ENCODE measurements at regions not wholly inside any gene's neighbourhood (a gene's known extent, or its start where the extent isn't known, plus 50 kb on each side); places are given as distances from the start of the nearest gene placed in this dataset.

GRCh38 chr7:114294036-114294435 lies 120.6 kb upstream of the FOXP2 start:
- Histone ChIP-seq H3K79me2 (ENCODE audit: insufficient read depth, low read length) (no peaks in the 10 kb centered on the region), H4K20me1 (ENCODE audit: insufficient read depth, low read length) (no peaks in the 10 kb centered on the region), H3K9ac (ENCODE audit: low read length) (no peak overlapping the region), H3F3A (ENCODE audit: insufficient read depth, low read length) (no peaks in the 10 kb centered on the region), H3K9me3 (ENCODE audit: low read length) (no peaks in the 10 kb centered on the region), H3K36me3 (ENCODE audit: insufficient read depth, low read length) (no peaks in the 10 kb centered on the region), H3K4me1 (ENCODE audit: insufficient read depth, low read length, severe bottlenecking) (no peaks in the 10 kb centered on the region), H3K9me2 (ENCODE audit: low read depth, low read length) (no peaks in the 10 kb centered on the region), H3K27me3 (ENCODE audit: insufficient read depth, low read length) (no peaks in the 10 kb centered on the region; the same call in 1 of the 2 replicates), H3K4me3 (ENCODE audit: low read depth, low read length, poor library complexity, severe bottlenecking) (no peak overlapping the region), H3K27ac (ENCODE audit: low read depth, low read length, poor library complexity, severe bottlenecking) (no peak overlapping the region), H2AFZ (ENCODE audit: low read length) (no peak overlapping the region), H3K4me2 (ENCODE audit: low read length) (no peak overlapping the region)
- no peak for TF ChIP-seq EZH2 (IDR thresholded peaks at IDR 0.05; ENCODE audit: borderline replicate concordance, low read length)
- no peak for TF ChIP-seq CTCF (IDR thresholded peaks at IDR 0.05; ENCODE audit: low read length)

DNA sequence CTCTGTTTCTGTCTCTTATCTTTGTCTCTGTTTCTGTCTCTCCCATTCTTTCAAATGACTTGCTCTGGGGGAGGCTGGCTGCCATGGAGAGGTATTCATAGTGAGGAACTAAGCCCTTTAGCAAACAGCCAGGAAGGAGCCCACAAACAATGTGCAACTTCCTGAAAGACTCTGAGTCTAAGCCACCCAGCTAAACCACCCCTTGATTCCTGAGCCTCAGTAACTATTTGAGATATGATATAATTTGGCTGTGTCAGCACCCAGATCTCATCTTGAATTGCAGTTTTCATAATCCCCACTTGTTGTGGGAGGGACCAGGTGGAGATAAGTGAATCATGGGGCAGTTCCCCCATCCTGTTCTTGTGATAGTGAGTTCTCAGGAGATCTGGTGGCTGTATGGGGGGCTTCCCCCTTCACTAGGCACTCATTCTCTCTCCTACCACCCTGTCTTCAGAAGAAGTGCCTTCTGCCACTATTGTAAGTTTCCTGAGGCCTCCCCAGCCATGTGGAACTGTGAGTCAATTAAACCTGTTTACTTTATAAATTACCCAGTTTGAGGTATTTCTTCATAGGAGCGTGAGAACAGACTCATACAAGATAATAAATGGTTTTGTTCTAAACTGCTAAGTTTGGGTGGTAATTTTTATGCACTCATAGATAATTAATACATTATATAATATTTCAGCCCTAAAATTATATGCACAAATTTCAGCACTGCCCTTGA lies 121.2 kb upstream of the FOXP2 start:
- TF ChIP-seq EZH2 (IDR thresholded peaks at IDR 0.05; ENCODE audit: borderline replicate concordance, low read length) (no peak), CTCF (IDR thresholded peaks at IDR 0.05; ENCODE audit: low read length) (no peak)
- Histone ChIP-seq H3K9ac (ENCODE audit: low read length) (no peak overlapping the region), H3K9me2 (ENCODE audit: low read depth, low read length) (no peaks in the 10 kb centered on the region), H4K20me1 (ENCODE audit: insufficient read depth, low read length) (no peaks in the 10 kb centered on the region), H3K27me3 (ENCODE audit: insufficient read depth, low read length) (no peaks in the 10 kb centered on the region; the same call in 1 of the 2 replicates), H2AFZ (ENCODE audit: low read length) (no peak overlapping the region), H3K9me3 (ENCODE audit: low read length) (no peaks in the 10 kb centered on the region), H3F3A (ENCODE audit: insufficient read depth, low read length) (no peaks in the 10 kb centered on the region), H3K4me1 (ENCODE audit: insufficient read depth, low read length, severe bottlenecking) (no peaks in the 10 kb centered on the region), H3K4me2 (ENCODE audit: low read length) (no peak overlapping the region), H3K79me2 (ENCODE audit: insufficient read depth, low read length) (no peaks in the 10 kb centered on the region), H3K36me3 (ENCODE audit: insufficient read depth, low read length) (no peaks in the 10 kb centered on the region), H3K4me3 (ENCODE audit: low read depth, low read length, poor library complexity, severe bottlenecking) (no peak overlapping the region), H3K27ac (ENCODE audit: low read depth, low read length, poor library complexity, severe bottlenecking) (no peak overlapping the region)

GRCh38 chr7:114279901-114280300 lies 134.7 kb upstream of the FOXP2 start:
- H4K20me1 ChIP-seq (ENCODE audit: insufficient read depth, low read length) = no peaks in the 10 kb centered on the region
- no peaks in the 10 kb centered on the region for H3K36me3 ChIP-seq (ENCODE audit: insufficient read depth, low read length)
- H3K9me3 ChIP-seq (ENCODE audit: low read length) = no peaks in the 10 kb centered on the region
- no peak overlapping the region for H3K4me3 ChIP-seq (ENCODE audit: low read depth, low read length, poor library complexity, severe bottlenecking)
- H3K79me2 ChIP-seq (ENCODE audit: insufficient read depth, low read length) = no peaks in the 10 kb centered on the region
- no peak overlapping the region for H3K9ac ChIP-seq (ENCODE audit: low read length)
- H3K4me2 ChIP-seq (ENCODE audit: low read length) = no peak overlapping the region
- no peak for TF ChIP-seq CTCF (IDR thresholded peaks at IDR 0.05; ENCODE audit: low read length)
- TF ChIP-seq EZH2 (IDR thresholded peaks at IDR 0.05; ENCODE audit: borderline replicate concordance, low read length) = no peak
- H3K27me3 ChIP-seq (ENCODE audit: insufficient read depth, low read length) = no peaks in the 10 kb centered on the region
- no peak overlapping the region for H3K27ac ChIP-seq (ENCODE audit: low read depth, low read length, poor library complexity, severe bottlenecking)
- H3K4me1 ChIP-seq (ENCODE audit: insufficient read depth, low read length, severe bottlenecking) = no peaks in the 10 kb centered on the region
- no peaks in the 10 kb centered on the region for H3K9me2 ChIP-seq (ENCODE audit: low read depth, low read length)
- no peak overlapping the region for H2AFZ ChIP-seq (ENCODE audit: low read length)
- H3F3A ChIP-seq (ENCODE audit: insufficient read depth, low read length) = no peaks in the 10 kb centered on the region
